Trophoblast cell (in vitro differentiated cells and primary cell): ENCODE measurements at regions not wholly inside any gene's neighbourhood (a gene's known extent, or its start where the extent isn't known, plus 50 kb on each side); places are given as distances from the start of the nearest gene placed in this dataset.
"Not testable (repeated sequence)": the region's sequence is repeated elsewhere in the genome, so short reads cannot be mapped to it uniquely, and the experiment has no call there.

Experiments used
- DNase-seq, 2 donors: peaks; one replicate each; pipeline ENCODE4 v3.0.0-alpha.2; 2016
- H2AFZ ChIP-seq: 2 replicates; pipeline ENCODE4 v1.6.1; 2013; ENCODE audit warnings: low read length, moderate library complexity, mild to moderate bottlenecking; ENCODE audit not compliant: insufficient read depth, poor library complexity
- H2AK5ac ChIP-seq: 2 replicates; pipeline ENCODE4 v1.6.1; 2013; ENCODE audit warnings: mild to moderate bottlenecking, low read length
- H2BK120ac ChIP-seq: 2 replicates; pipeline ENCODE4 v1.6.1; 2013; ENCODE audit warnings: low read length, mild to moderate bottlenecking, moderate library complexity; ENCODE audit not compliant: insufficient read depth, poor library complexity
- H2BK12ac ChIP-seq: 2 replicates; pipeline ENCODE4 v1.6.1; 2013; ENCODE audit warnings: mild to moderate bottlenecking, low read length, moderate library complexity
- H2BK5ac ChIP-seq: 2 replicates; pipeline ENCODE4 v1.6.1; 2013; ENCODE audit warnings: low read length, low read depth, moderate library complexity, mild to moderate bottlenecking; ENCODE audit not compliant: poor library complexity
- H3K14ac ChIP-seq: 2 replicates; pipeline ENCODE4 v1.6.1; 2013; ENCODE audit warnings: mild to moderate bottlenecking, low read length
- H3K18ac ChIP-seq: 2 replicates; pipeline ENCODE4 v1.6.1; 2013; ENCODE audit warnings: mild to moderate bottlenecking, low read length
- H3K23ac ChIP-seq: 2 replicates; pipeline ENCODE4 v1.6.1; 2013; ENCODE audit warnings: low read length
- H3K27ac ChIP-seq: 2 replicates; pipeline ENCODE4 v1.5.1; 2013; ENCODE audit warnings: low read depth, mild to moderate bottlenecking, inconsistent platforms, low read length, moderate library complexity
- H3K27me3 ChIP-seq: 2 replicates; pipeline ENCODE4 v1.6.1; 2013; ENCODE audit warnings: inconsistent platforms, mild to moderate bottlenecking, low read length, moderate library complexity; ENCODE audit not compliant: insufficient read depth
- H3K36me3 ChIP-seq, 2 experiments: 1 replicate in 1 of 2; 2 replicates in 1 of 2; pipeline ENCODE4 v1.6.1; 2013; ENCODE audit warnings: low read length in 2 of 2, mild to moderate bottlenecking in 2 of 2, moderate library complexity in 1 of 2; ENCODE audit not compliant: insufficient read depth in 2 of 2, control insufficient read depth in 1 of 2
- H3K4ac ChIP-seq: 2 replicates; pipeline ENCODE4 v1.6.1; 2013; ENCODE audit warnings: low read depth, mild to moderate bottlenecking, low read length, moderate library complexity
- H3K4me1 ChIP-seq, 2 experiments: 1 replicate in 1 of 2; 2 replicates in 1 of 2; pipeline ENCODE4 v1.6.1; 2013; ENCODE audit warnings: low read length in 2 of 2, mild to moderate bottlenecking in 2 of 2, moderate library complexity in 1 of 2; ENCODE audit not compliant: insufficient read depth in 2 of 2, control insufficient read depth in 1 of 2
- H3K4me2 ChIP-seq: 2 replicates; pipeline ENCODE4 v1.6.1; 2013; ENCODE audit warnings: inconsistent platforms, mild to moderate bottlenecking, low read length, moderate library complexity
- H3K4me3 ChIP-seq: 2 replicates; pipeline ENCODE4 v1.5.1; 2013; ENCODE audit warnings: mild to moderate bottlenecking, low read depth, low read length, inconsistent platforms
- H3K79me1 ChIP-seq: one replicate; pipeline ENCODE4 v1.6.1; 2013; ENCODE audit warnings: low read length
- H3K79me2 ChIP-seq: 2 replicates; pipeline ENCODE4 v1.6.1; 2013; ENCODE audit warnings: low read length, mild to moderate bottlenecking; ENCODE audit not compliant: control insufficient read depth, insufficient read depth, poor library complexity
- H3K9ac ChIP-seq: 2 replicates; pipeline ENCODE4 v1.6.1; 2013; ENCODE audit warnings: mild to moderate bottlenecking, low read length
- H3K9me3 ChIP-seq: 2 replicates; pipeline ENCODE4 v1.6.1; 2013; ENCODE audit warnings: low read depth, mild to moderate bottlenecking, control low read depth, inconsistent platforms, low read length; ENCODE audit not compliant: insufficient read depth
- H4K12ac ChIP-seq: 2 replicates; pipeline ENCODE4 v1.6.1; 2013; ENCODE audit warnings: low read depth, mild to moderate bottlenecking, low read length, moderate library complexity
- H4K8ac ChIP-seq: 2 replicates; pipeline ENCODE4 v1.6.1; 2013; ENCODE audit warnings: low read depth, mild to moderate bottlenecking, low read length, moderate library complexity
- H4K91ac ChIP-seq: one replicate; pipeline ENCODE4 v1.6.1; 2013; ENCODE audit warnings: low read depth, mild to moderate bottlenecking, low read length, moderate library complexity
- WGBS: extraction: QIAGEN DNeasy Blood & Tissue Kit; methylation state at CpG from one replicate; pipeline ENCODE4 v1.1.7; 2013; ENCODE audit warnings: missing lambda C conversion rate; ENCODE audit not compliant: insufficient read length, insufficient coverage; ENCODE audit errors: extremely low coverage; 5-methylcytosine and 5-hydroxymethylcytosine counted together

DNA sequence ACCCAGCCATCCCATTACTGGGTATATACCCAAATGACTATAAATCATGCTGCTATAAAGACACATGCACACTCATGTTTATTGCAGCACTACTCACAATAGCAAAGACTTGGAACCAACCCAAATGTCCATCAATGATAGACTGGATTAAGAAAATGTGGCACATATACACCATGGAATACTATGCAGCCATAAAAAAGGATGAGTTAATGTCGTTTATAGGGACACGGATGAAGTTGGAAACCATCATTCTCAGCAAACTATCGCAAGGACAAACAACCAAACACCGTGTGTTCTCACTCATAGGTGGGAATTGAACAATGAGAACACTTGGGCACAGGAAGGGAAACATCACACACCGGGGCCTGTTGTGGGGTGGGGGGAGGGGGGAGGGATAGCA, 61.1 kb upstream of the MAP4K3 start:
- not testable (repeated sequence) for H3K27me3 ChIP-seq, H3K79me2 ChIP-seq, H3K4me1 ChIP-seq, H2BK5ac ChIP-seq, H3K23ac ChIP-seq, DNase-seq, H4K8ac ChIP-seq, H3K79me1 ChIP-seq, H3K4me3 ChIP-seq, H4K12ac ChIP-seq, H3K9me3 ChIP-seq, H3K14ac ChIP-seq, H3K4me2 ChIP-seq, H2AK5ac ChIP-seq, H4K91ac ChIP-seq, H2BK12ac ChIP-seq, H3K9ac ChIP-seq, H3K27ac ChIP-seq, H3K4ac ChIP-seq, H3K18ac ChIP-seq, H2BK120ac ChIP-seq, H2AFZ ChIP-seq, H3K36me3 ChIP-seq
- WGBS: no CpG with 5 or more reads among the region's 5 CpGs

DNA sequence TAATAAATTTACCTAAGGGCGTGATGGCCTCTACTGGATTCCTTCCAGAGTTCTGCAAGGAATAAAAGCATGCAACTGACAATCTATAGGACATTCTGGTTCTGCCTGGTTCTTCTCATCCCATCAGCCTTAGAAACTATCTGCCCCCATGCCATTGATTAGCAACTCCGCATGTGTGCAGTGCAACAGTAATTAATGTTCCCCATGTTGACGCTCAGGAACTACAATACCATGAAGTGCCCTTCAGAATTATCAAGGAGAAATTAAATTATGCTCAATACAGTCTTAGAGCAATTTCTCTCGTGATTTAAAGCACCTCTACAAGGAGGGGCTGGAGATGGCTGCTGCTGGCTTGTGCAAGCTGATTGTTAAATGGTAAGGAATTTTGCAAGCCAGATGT, 61.7 kb upstream of the MAP4K3 start:
- no peak overlapping the region for H3K4ac ChIP-seq
- no peaks in the 10 kb centered on the region for H3K27me3 ChIP-seq
- no peak overlapping the region for H3K18ac ChIP-seq
- no peak overlapping the region for H3K23ac ChIP-seq
- no peak overlapping the region for H3K9ac ChIP-seq
- no peaks in the 10 kb centered on the region for H3K79me2 ChIP-seq
- H3K4me1 ChIP-seq: peaks cover 0 to 5% of the 10 kb centered on the region in 2 experiments
- H3K4me3 ChIP-seq: no peak overlapping the region
- no peak overlapping the region for H3K27ac ChIP-seq
- no peak overlapping the region for H4K8ac ChIP-seq
- no peak for DNase-seq
- no peak overlapping the region for H4K12ac ChIP-seq
- H3K4me2 ChIP-seq: no peak overlapping the region
- H2BK120ac ChIP-seq: no peak overlapping the region
- H2BK12ac ChIP-seq: no peak overlapping the region
- no CpG with 5 or more reads among the region's 4 CpGs for WGBS
- no peak overlapping the region for H2AFZ ChIP-seq
- no peak overlapping the region for H2AK5ac ChIP-seq
- H3K36me3 ChIP-seq: no peaks in the 10 kb centered on the region
- no peaks in the 10 kb centered on the region for H3K9me3 ChIP-seq
- H2BK5ac ChIP-seq: no peak overlapping the region
- no peak overlapping the region for H4K91ac ChIP-seq
- no peak overlapping the region for H3K14ac ChIP-seq
- peaks cover 2% of the 10 kb centered on the region for H3K79me1 ChIP-seq

DNA sequence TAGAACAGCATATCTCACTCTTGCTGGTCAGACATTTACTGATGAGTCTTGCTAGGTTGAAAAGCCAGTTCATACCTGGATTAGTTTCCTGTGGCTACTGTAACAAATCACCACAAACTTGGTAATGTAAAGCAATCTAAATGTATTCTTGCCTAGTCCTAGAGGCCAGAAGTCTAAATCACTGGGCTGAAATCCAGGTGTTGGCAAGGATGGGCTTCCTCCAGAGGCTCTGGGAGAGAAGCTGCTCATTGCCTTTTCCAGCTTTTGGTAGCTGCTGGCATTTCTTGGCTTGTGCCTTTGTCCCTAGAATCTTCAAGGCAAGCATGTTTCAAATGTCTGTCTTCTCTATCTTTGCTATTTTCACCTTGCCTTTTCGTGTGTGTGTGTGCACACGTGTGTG, 62.3 kb upstream of the MAP4K3 start:
- no CpG with 5 or more reads among the region's 2 CpGs for WGBS
- no peaks in the 10 kb centered on the region for H3K36me3 ChIP-seq
- no peak overlapping the region for H3K18ac ChIP-seq

DNA sequence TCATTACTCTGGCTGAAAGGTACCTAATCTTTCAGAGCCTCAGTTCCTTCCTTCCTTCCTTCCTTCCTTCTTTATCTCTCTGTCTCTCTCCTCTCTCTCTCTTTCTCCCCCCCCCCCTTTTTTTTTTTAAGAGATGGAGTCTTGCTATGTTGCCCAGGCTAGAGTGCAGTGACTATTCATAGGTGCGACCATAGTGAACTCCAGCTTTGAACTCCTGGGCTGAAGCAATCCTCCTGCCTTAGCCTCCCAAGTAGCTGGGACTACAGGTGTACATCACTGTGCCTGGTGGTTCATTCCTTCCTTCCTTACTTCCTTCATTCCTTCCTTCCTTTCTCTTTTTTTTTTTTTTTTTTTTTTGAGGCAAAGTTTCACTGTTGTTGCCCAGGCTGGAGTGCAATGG, 64.3 kb upstream of the MAP4K3 start:
- H3K9ac ChIP-seq: no peak overlapping the region
- H2BK12ac ChIP-seq: no peak overlapping the region
- H2AK5ac ChIP-seq: no peak overlapping the region
- H3K27me3 ChIP-seq: no peaks in the 10 kb centered on the region
- H2AFZ ChIP-seq: no peak overlapping the region
- H3K14ac ChIP-seq: no peak overlapping the region
- peaks cover 4% of the 10 kb centered on the region for H3K79me1 ChIP-seq
- no peak overlapping the region for H2BK120ac ChIP-seq
- no peak overlapping the region for H2BK5ac ChIP-seq
- no peak overlapping the region for H3K4me2 ChIP-seq
- no peaks in the 10 kb centered on the region for H3K9me3 ChIP-seq
- H3K36me3 ChIP-seq: no peaks in the 10 kb centered on the region
- no CpG with 5 or more reads among the region's 1 CpG for WGBS
- H4K91ac ChIP-seq: no peak overlapping the region
- no peaks in the 10 kb centered on the region for H3K79me2 ChIP-seq
- no peak overlapping the region for H3K27ac ChIP-seq
- H4K8ac ChIP-seq: no peak overlapping the region
- H3K23ac ChIP-seq: no peak overlapping the region
- no peak overlapping the region for H4K12ac ChIP-seq
- H3K4ac ChIP-seq: no peak overlapping the region
- no peak overlapping the region for H3K18ac ChIP-seq
- no peak overlapping the region for H3K4me3 ChIP-seq
- DNase-seq: no peak
- peaks cover 0 to 9% of the 10 kb centered on the region in 2 experiments for H3K4me1 ChIP-seq

More for the DNA sequence above, 62.3 kb upstream of the MAP4K3 start:
- no peaks in the 10 kb centered on the region for H3K9me3 ChIP-seq
- H3K27me3 ChIP-seq: no peaks in the 10 kb centered on the region
- no peak overlapping the region for H2AK5ac ChIP-seq
- no peak overlapping the region for H4K12ac ChIP-seq
- no peak overlapping the region for H3K4me2 ChIP-seq
- H3K27ac ChIP-seq: no peak overlapping the region
- H4K8ac ChIP-seq: no peak overlapping the region
- H3K23ac ChIP-seq: no peak overlapping the region
- H3K4me1 ChIP-seq: peaks cover 0 to 8% of the 10 kb centered on the region in 2 experiments
- no peak overlapping the region for H2BK5ac ChIP-seq
- H2BK12ac ChIP-seq: no peak overlapping the region
- H3K9ac ChIP-seq: no peak overlapping the region
- H3K79me2 ChIP-seq: no peaks in the 10 kb centered on the region
- no peak overlapping the region for H2AFZ ChIP-seq
- H3K4ac ChIP-seq: no peak overlapping the region
- no peak overlapping the region for H3K14ac ChIP-seq
- H4K91ac ChIP-seq: no peak overlapping the region
- no peak overlapping the region for H2BK120ac ChIP-seq
- H3K79me1 ChIP-seq: peaks cover 4% of the 10 kb centered on the region
- DNase-seq: no peak
- H3K4me3 ChIP-seq: no peak overlapping the region
